HCEC 1CT (cell line): ENCODE measurements at regions not wholly inside any gene's neighbourhood (a gene's known extent, or its start where the extent isn't known, plus 50 kb on each side); places are given as distances from the start of the nearest gene placed in this dataset.
A peak's percentile ranks its signal among the peaks of the same experiment; 100 is the strongest.
"Not testable (repeated sequence)": the region's sequence is repeated elsewhere in the genome, so short reads cannot be mapped to it uniquely, and the experiment has no call there.

ENCODE experiments used
- DNase-seq: peaks from one replicate; pipeline ENCODE4 v3.0.0-alpha.2; 2017

DNA sequence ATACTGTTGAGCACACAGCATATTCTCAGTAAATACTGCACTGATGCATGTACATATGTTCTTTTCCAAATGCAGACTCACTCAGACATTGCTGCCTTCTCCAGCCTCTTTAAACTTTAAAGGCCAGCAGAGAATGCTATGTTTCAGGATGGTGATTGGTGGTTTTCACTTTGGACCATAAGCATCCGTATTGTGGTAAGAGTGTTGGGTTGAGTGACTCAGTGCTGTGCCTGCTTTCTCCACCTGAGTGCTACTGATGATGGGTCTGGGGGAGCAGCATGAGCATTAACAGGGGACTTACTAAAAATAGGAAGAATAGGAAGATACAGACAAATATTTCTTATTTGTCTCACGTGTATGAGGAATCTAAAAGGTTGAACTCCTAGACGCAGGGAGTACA, 56.3 kb upstream of the ZNF92 start:
- DNase-seq = no peak

- DNase-seq = no peak
Measured at GRCh38 chr7:65310761-65311160, 62.9 kb upstream of the ZNF92 start.

DNA sequence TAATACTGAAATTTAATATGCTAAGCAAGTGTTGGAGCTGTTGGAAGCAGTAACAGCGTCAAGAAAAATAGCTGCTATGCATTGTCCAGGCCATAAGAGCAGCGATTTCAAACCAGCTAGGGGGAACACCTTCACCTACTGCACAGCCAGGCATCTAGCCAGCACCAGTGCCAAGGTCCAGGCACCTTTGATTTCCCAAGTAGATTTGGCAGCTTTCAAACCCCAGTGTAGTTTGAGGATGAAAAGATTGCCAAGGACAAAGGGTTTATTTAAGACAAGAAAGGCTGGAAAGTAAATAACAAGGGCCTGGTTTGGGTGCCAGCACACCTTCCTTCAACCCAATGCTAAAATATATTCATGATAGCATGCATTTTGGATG, 65.4 kb upstream of the ZNF92 start:
- DNase-seq = no peak

DNA sequence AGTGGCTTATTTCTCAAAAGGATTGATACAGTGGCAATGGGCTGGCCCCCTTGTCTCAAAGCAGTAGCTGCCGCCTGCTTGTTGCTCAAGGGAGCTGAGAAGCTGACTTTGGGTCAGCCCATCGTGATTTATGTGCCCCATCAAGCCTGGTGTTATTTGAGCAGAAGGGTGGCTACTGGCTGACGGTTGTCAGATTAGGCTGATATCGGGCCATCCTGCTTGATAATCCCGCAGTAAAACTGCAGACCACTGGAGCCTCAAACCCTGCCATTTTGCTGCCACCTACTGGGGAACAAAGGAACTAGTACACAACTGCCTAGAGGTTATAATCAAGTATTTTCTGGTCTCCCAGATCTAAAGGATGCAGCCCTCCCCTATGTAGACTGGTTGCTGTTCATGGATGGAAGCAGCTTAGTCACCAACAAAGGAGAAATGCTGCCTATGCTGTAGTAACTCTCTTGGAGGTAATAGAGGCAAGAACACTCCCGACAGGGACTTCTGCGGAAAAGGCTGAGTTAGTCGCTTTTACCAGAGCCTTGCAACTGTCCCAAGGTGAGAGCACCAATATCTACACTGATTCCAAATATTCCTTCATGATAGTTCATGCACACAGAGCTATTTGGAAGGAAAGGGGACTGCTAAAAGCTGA, 65.9 kb upstream of the ZNF92 start:
- DNase-seq = peak; percentile 41

- no peak for DNase-seq
Measured at GRCh38 chr7:65304175-65304574, 69.5 kb upstream of the ZNF92 start.

GRCh38 chr7:65302883-65303282, 70.8 kb upstream of the ZNF92 start:
- DNase-seq = no peak

DNA sequence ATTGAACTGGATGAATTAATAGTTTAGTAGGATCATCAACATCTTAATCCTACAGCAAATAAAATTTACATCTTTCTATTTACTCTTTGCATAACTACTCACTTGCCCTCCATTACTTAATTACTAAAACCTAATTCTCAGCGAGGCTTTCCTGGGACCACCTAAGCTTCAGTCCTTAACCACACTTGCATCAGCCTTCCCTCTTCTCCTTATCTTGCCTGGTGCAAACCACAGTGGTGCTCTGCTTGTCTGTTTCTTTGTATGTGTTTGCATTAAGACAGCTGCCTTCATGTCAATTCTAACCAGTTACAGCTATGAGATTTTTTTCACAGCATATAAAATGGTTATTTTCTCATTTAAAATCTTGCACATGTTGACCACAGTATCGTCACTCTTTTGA, 72.6 kb upstream of the ZNF92 start:
- no peak for DNase-seq

- no peak for DNase-seq
Measured at GRCh38 chr7:65295409-65295808, 78.2 kb upstream of the ZNF92 start.

DNA sequence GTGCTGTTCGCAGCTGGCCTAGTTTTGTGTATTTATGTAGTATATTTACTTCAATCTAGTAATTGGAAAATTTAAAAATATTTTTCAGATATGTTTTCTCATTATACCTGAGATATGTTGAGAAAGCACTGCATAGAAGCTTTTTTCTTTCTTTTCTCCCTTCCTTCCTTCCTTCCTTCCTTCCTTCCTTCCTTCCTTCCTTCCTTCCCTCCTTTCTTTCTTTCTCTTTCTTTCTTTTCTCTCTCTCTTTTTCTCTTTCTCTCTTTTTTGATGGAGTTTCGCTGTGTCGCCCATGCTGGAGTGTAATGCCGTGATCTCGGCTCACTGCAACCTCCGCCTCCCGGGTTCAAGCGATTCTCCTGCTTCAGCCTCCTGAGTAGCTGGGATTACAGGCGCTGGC, 83.3 kb upstream of the ZNF92 start:
- DNase-seq = not testable (repeated sequence)

DNA sequence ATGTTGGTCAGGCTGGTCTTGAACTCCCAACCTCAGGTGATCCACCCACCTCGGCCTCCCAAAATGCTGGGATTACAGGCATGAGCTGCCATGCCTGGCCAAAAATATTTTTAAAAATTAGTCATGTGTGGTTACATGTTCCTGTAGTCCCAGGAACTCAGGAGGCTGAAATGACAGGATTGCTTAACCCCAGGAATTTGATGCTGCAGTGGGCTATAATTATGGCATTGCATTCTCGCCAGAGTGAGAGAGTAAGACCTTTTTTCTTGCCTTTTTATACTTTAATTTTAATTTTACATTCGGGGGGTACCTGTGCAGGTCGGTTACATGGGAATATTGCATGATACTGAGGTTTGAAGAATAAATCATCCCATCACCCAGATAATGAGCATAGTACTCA, 86.6 kb upstream of the ZNF92 start:
- DNase-seq = no peak

DNA sequence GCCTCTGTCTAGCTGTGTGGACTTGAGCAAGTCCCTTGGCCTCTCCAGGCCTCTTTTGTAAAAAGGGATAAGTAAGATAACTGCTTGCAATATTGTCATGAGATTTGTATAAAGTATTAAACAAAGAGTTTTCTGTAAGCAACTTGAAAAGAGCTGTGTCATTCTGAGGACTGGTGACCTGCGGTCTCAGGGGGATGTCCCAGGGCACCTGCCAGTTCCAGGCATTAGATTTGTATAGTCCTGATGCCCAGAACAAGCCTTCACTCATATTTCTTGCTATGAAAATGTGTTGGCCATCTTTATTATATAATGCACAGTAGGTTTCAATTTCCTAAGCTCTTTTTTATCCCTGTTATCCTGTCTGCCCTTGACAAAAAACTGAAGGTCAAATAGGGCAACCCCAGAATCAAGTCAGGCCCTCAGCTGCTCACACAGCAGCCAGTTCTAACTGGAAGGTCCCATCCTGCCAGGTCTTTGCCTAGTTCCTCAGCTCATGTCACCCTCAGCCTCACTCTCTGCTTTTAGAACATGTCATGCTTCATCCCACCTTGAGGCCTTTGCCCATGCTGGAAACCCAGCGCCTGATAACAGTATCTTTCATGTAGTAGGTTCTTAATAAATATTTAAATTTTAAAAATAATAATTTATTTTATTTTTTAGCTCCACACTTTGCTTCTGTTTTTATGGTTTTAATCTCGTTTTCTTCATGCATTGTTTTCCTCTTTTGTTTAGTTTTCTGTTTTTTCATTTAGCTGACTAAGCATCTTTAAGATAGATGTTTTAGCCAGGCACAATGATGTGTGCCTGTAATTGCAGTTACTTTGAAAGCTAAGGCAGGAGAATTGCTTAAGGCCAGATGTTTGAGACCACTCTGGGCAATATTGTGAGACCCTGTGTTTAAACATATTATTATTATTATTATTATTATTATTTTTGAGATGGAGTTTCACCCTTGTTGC, 87.5 kb upstream of the ZNF92 start:
- DNase-seq = no peak

- DNase-seq = not testable (repeated sequence)
Measured at GRCh38 chr7:65285241-65285640, 88.4 kb upstream of the ZNF92 start.

- DNase-seq = no peak
Measured at GRCh38 chr7:65279795-65280194, 93.9 kb upstream of the ZNF92 start.

DNA sequence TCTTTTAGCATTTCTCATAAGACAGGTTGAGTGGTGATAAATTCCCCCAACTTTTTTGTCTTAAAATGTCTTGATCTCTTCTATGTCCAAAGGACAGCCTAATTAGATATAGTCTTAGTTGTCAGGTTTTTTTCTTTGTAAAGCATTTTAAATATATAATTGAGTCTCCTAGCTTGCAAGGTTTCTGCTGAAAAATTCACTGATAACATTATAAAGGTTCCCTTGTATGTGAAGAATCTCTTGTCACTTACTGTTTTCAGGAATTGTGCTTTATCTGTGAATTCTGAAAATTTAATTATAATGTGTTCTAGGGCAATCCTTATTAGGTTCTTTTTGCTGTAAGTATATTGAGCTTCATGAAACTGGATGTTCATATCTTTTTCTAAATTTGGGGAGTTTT, 96.8 kb upstream of the ZNF92 start:
- no peak for DNase-seq

- not testable (repeated sequence) for DNase-seq
Measured at GRCh38 chr7:65271502-65271901, 102.2 kb upstream of the ZNF92 start.

DNA sequence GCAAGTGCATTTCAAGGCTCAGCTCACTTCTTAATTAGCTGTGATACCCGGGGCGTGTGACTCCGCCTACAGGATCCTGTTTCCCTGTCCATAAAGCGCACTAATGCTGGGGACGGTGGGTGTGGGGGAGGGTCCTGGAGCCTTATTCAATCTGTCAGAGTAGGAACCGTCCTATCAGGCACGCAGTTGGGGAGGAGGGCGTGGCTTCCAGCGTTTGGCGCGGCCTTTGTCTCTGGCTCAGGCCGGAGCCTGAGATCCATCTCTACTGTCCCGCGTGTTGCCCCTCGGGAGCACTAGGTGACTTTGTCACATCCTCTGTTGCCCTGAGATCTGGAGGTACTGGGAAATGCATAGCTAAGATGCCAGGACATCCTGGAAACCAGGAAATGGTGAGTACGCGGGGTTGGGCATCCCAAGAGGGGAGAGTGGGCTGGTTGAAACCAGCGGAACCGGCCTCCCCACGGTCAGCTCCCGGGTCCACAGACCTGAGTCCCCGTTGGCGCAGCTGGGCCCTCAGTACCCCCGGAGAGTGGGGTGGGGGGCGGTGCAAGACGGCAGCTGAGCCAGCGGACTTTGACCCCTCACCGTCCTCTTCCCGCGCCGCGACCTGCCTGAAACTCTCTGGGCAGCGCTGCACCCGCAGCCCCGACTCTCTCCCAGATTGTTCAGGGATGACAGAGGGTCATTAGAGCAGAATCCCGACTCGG, 104.4 kb upstream of the ZNF92 start:
- no peak for DNase-seq

DNA sequence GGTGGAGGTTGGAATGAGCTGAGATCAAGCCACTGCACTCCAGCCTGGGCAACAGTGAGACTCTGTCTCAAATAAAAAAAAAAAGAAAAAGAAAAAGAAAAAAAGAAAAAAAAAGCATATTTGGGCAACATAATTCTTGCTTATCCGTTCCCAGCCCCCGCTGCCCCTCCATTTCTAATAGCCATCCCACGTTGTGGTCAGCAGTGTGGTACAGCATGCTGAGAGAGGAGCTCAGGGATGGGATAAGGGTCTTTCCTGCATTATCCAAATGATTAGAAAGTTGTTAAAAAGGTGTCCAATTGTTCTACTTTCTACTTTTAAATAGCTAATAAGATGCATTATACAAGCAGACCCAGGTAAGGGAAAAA, 104.9 kb upstream of the ZNF92 start:
- no peak for DNase-seq

DNA sequence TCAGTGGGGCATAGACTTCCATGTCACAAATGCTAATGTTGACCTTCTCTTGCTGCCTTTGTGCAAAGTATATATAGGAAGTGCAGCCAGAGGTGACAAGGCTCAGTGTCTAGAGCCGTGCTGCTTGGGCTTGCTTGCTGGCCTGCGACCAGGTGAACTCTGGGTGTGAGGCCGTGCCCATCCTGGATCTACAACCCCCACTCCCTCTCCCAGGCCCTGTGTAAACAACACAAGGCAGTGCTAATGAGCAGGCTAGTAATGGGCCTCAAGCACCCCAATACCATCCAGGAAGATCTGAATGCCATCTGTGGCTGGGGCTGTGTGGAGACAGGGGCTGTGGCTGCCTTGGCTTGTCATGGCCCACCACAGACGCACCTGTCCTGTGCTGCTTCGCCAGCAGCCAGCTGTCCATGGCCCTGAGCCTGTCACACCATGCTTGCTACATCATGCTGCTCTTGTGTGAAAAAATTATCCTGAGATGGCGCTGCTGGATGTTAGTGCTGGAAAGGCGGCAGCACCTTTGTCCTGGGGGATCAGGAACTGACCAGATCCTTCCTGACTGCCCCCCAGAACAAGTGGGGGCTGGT, 107.6 kb upstream of the ZNF92 start:
- no peak for DNase-seq

DNA sequence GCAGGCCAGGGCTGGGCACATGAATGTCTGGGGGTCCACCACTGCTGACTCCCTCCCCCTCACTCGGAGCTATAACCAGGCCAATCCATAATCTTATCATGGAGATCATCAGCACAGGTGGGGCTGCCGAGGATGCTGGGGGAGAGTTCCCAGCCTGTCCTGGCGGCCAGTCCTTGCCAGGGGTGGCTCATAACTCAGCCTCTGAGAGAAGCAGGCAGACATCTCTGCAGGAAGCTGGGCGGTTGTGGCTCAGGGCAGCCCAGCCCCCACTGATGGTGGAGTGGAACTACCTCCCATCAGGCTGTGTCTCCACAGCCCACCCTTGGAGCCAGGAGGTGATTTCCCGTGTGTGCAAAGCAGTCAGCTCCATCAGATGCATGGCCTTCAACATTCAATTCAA, 109.4 kb upstream of the ZNF92 start:
- no peak for DNase-seq

- not testable (repeated sequence) for DNase-seq
Measured at GRCh38 chr7:65260673-65261072, 113.0 kb upstream of the ZNF92 start.

GRCh38 chr7:65259864-65260525, 113.7 kb upstream of the ZNF92 start:
- not testable (repeated sequence) for DNase-seq

GRCh38 chr7:65254061-65254460, 119.6 kb upstream of the ZNF92 start:
- no peak for DNase-seq
